CD14-positive monocyte (primary cell): ENCODE measurements at regions not wholly inside any gene's neighbourhood (a gene's known extent, or its start where the extent isn't known, plus 50 kb on each side); places are given as distances from the start of the nearest gene placed in this dataset.

Source experiments
- DNase-seq, 3 donors: peaks; one replicate each; pipeline ENCODE4 v3.0.0-alpha.2; 2011 to 2022
- H2AFZ ChIP-seq: 2 replicates; pipeline ENCODE4 v1.6.0; 2012; ENCODE audit warnings: mild to moderate bottlenecking, low read depth, low read length, inconsistent platforms; ENCODE audit not compliant: insufficient read depth, poor library complexity, severe bottlenecking
- H3K27ac ChIP-seq, 2 donors: 1 replicate in 1 of 2; 2 replicates in 1 of 2; pipeline ENCODE4 v1.5.1; 2012 to 2013; ENCODE audit warnings: low read length in 2 of 2, control low read depth in 1 of 2, inconsistent platforms in 1 of 2, low read depth in 1 of 2, mild to moderate bottlenecking in 1 of 2
- H3K27me3 ChIP-seq, 2 donors: one replicate each; pipeline versions ENCODE4 v1.6.0 to v1.6.1; 2011 to 2013; ENCODE audit warnings: low read length in 2 of 2; ENCODE audit not compliant: control insufficient read depth in 2 of 2, insufficient read depth in 2 of 2
- H3K36me3 ChIP-seq, 2 donors: replicated peaks in 1 of 2; 1 replicate in 1 of 2; 2 replicates in 1 of 2; pipeline versions ENCODE4 v1.5.1 to v1.6.1; 2012 to 2013; ENCODE audit warnings: low read length in 2 of 2, control low read depth in 1 of 2, inconsistent platforms in 1 of 2, mild to moderate bottlenecking in 1 of 2; ENCODE audit not compliant: insufficient read depth in 2 of 2, control insufficient read depth in 1 of 2
- H3K4me1 ChIP-seq, 2 donors: 1 replicate in 1 of 2; 2 replicates in 1 of 2; pipeline versions ENCODE4 v1.5.1 to v1.6.1; 2012 to 2013; ENCODE audit warnings: low read length in 2 of 2, control low read depth in 1 of 2, inconsistent platforms in 1 of 2, mild to moderate bottlenecking in 1 of 2, moderate library complexity in 1 of 2; ENCODE audit not compliant: insufficient read depth in 2 of 2, control insufficient read depth in 1 of 2
- H3K4me2 ChIP-seq: replicated peaks from 2 replicates; pipeline ENCODE3; 2012; ENCODE audit warnings: low read length, moderate library complexity, mild to moderate bottlenecking; ENCODE audit not compliant: poor library complexity, severe bottlenecking; ENCODE audit errors: extremely low read depth
- H3K4me3 ChIP-seq, 3 experiments: fragments of 200-600 bp in 1 of 3; sonication (generic) in 1 of 3; replicated peaks in 1 of 3; 1 replicate in 2 of 3; 2 replicates in 1 of 3; pipeline ENCODE4 v1.5.1; 2011 to 2013; ENCODE audit warnings: low read length in 3 of 3, mild to moderate bottlenecking in 3 of 3, control low read depth in 2 of 3, low read depth in 2 of 3, inconsistent platforms in 1 of 3, moderate library complexity in 1 of 3
- H3K79me2 ChIP-seq: 2 replicates; pipeline ENCODE4 v1.6.0; 2012; ENCODE audit warnings: mild to moderate bottlenecking, control low read depth, inconsistent platforms, low read length, moderate library complexity; ENCODE audit not compliant: insufficient read depth
- H3K9ac ChIP-seq: 2 replicates; pipeline ENCODE4 v1.6.0; 2017; ENCODE audit warnings: low read length, mild to moderate bottlenecking; ENCODE audit not compliant: insufficient read depth, poor library complexity, severe bottlenecking
- H3K9me3 ChIP-seq, 2 donors: replicated peaks in 1 of 2; 1 replicate in 1 of 2; 2 replicates in 1 of 2; pipeline versions ENCODE4 v1.5.1 to v1.6.1; 2012 to 2013; ENCODE audit warnings: low read length in 2 of 2, control low read depth in 1 of 2; ENCODE audit not compliant: control insufficient read depth in 1 of 2, insufficient read depth in 1 of 2
- H4K20me1 ChIP-seq: 2 replicates; pipeline ENCODE4 v1.6.0; 2012; ENCODE audit warnings: mild to moderate bottlenecking, low read length, control low read depth, moderate library complexity; ENCODE audit not compliant: insufficient read depth
- H3K27ac Mint-ChIP-seq, 7 donors: one replicate each; pipeline ENCODE4 v1.8.0; 2020; ENCODE audit warnings: mild to moderate bottlenecking in 7 of 7, mixed read lengths in 7 of 7, moderate library complexity in 6 of 7, inconsistent platforms in 2 of 7
- H3K27me3 Mint-ChIP-seq, 3 donors: one replicate each; pipeline ENCODE4 v1.8.0; 2021 to 2022; ENCODE audit warnings: low read depth in 3 of 3, mild to moderate bottlenecking in 3 of 3, mixed read lengths in 3 of 3, moderate library complexity in 3 of 3, inconsistent platforms in 1 of 3
- H3K36me3 Mint-ChIP-seq, 2 donors: one replicate each; pipeline ENCODE4 v1.8.0; 2020; ENCODE audit warnings: mixed read lengths in 2 of 2, inconsistent platforms in 1 of 2, mild to moderate bottlenecking in 1 of 2
- H3K4me1 Mint-ChIP-seq: one replicate; pipeline ENCODE4 v1.8.0; 2020; ENCODE audit warnings: mild to moderate bottlenecking, mixed read lengths
- H3K4me3 Mint-ChIP-seq, 2 donors: one replicate each; pipeline ENCODE4 v1.8.0; 2020; ENCODE audit warnings: mild to moderate bottlenecking in 2 of 2, mixed read lengths in 2 of 2, moderate library complexity in 1 of 2
- H3K9me3 Mint-ChIP-seq, 7 donors: one replicate each; pipeline ENCODE4 v1.8.0; 2020 to 2022; ENCODE audit warnings: mixed read lengths in 7 of 7, mild to moderate bottlenecking in 6 of 7, moderate library complexity in 6 of 7, inconsistent platforms in 2 of 7
- WGBS: methylation state at CpG from one replicate; pipeline ENCODE4 v1.1.5; 2013; ENCODE audit warnings: missing lambda C conversion rate; ENCODE audit not compliant: insufficient coverage; 5-methylcytosine and 5-hydroxymethylcytosine counted together
- intact Hi-C, 2 donors: fragments of 100-400 bp; cut with micrococcal nuclease; formaldehyde crosslinking; loops; one replicate each; pipeline versions ENCODE4 v1.15.0 to v1.15.1; 2023
- TF ChIP-seq, protein P1 (sequence below): fragments of 200-600 bp; IDR thresholded peaks from one replicate; pipeline ENCODE4 v1.8.0; 2022; ENCODE audit warnings: antibody characterized with exemption, mild to moderate bottlenecking

DNA sequence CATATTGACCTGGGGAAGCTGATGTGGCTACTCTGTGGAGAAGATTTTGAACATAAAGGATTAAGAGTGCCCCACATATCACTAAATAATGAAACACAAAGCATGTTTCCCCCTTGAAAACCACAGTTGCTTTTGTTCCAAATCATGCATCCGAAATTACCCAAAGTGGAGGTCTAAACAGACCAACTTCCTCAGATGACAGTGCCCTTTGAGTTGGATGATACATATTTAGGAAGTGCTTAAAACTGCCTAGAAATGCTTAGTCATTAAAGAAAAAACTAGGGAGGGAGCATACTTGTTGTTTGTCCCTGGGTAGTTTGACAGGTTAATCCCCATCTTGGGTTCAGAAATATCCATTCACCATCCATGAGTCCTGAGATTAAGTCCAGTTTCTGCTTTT is 1070.3 kb downstream of the SUCLG1 start:
- H3K27ac ChIP-seq: no peak overlapping the region
- Mint-ChIP-seq H3K4me3 (no peak overlapping the region), H3K4me1 (peaks cover 3% of the 10 kb centered on the region), H3K27ac (no peak overlapping the region), H3K9me3 (peaks cover 0 to 3% (median 1%) of the 10 kb centered on the region in 7 donors), H3K36me3 (no peaks in the 10 kb centered on the region), H3K27me3 (peaks cover 0 to 2% (median 0%) of the 10 kb centered on the region in 3 donors)
- TF ChIP-seq, protein P1, sequence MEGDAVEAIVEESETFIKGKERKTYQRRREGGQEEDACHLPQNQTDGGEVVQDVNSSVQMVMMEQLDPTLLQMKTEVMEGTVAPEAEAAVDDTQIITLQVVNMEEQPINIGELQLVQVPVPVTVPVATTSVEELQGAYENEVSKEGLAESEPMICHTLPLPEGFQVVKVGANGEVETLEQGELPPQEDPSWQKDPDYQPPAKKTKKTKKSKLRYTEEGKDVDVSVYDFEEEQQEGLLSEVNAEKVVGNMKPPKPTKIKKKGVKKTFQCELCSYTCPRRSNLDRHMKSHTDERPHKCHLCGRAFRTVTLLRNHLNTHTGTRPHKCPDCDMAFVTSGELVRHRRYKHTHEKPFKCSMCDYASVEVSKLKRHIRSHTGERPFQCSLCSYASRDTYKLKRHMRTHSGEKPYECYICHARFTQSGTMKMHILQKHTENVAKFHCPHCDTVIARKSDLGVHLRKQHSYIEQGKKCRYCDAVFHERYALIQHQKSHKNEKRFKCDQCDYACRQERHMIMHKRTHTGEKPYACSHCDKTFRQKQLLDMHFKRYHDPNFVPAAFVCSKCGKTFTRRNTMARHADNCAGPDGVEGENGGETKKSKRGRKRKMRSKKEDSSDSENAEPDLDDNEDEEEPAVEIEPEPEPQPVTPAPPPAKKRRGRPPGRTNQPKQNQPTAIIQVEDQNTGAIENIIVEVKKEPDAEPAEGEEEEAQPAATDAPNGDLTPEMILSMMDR: no peak
- no peaks in the 10 kb centered on the region for H4K20me1 ChIP-seq
- no peak overlapping the region for H2AFZ ChIP-seq
- H3K9ac ChIP-seq: no peak overlapping the region
- DNase-seq: no peak
- intact Hi-C loops: no loop called here
- H3K4me2 ChIP-seq: no peak overlapping the region
- no peaks in the 10 kb centered on the region for H3K9me3 ChIP-seq
- H3K27me3 ChIP-seq: no peaks in the 10 kb centered on the region
- H3K79me2 ChIP-seq: no peaks in the 10 kb centered on the region
- H3K36me3 ChIP-seq: no peaks in the 10 kb centered on the region
- WGBS: no CpG with 5 or more reads among the region's 1 CpG
- no peak overlapping the region for H3K4me3 ChIP-seq
- no peaks in the 10 kb centered on the region for H3K4me1 ChIP-seq

DNA sequence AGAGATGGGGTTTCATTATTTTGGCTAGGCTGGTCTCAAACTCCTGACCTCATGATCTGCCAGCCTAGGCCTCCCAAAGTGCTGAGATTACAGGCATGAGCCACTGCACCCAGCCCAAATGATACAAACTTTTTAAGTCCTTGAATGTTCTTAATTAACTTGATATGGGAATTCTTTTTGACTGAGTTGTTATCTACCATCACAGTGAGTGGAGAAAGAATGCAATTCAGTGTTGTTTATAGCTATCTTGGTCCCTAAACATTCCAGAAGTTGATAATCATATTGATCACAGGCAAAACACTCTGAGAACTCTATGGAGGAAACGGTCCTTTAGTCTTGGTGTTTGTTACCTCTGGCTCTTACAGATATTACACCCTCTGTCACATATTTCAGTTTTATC is 1072.5 kb downstream of the SUCLG1 start:
- no peak overlapping the region for H3K9ac ChIP-seq
- H3K27me3 ChIP-seq: no peaks in the 10 kb centered on the region
- TF ChIP-seq, protein P1: no peak
- peaks cover 3% of the 10 kb centered on the region for H3K4me1 Mint-ChIP-seq
- H3K4me1 ChIP-seq: no peaks in the 10 kb centered on the region
- H3K27me3 Mint-ChIP-seq: peaks cover 0 to 2% (median 0%) of the 10 kb centered on the region in 3 donors
- H3K9me3 Mint-ChIP-seq: peaks cover 0 to 6% (median 2%) of the 10 kb centered on the region in 7 donors
- H3K4me2 ChIP-seq: no peak overlapping the region
- no peaks in the 10 kb centered on the region for H4K20me1 ChIP-seq
- H2AFZ ChIP-seq: no peak overlapping the region
- peaks cover 0 to 2% of the 10 kb centered on the region in 2 donors for H3K9me3 ChIP-seq
- no peak overlapping the region for H3K4me3 Mint-ChIP-seq
- H3K79me2 ChIP-seq: no peaks in the 10 kb centered on the region
- H3K36me3 ChIP-seq: no peaks in the 10 kb centered on the region
- H3K36me3 Mint-ChIP-seq: no peaks in the 10 kb centered on the region
- DNase-seq: no peak
- no CpG with 5 or more reads among the region's 1 CpG for WGBS
- H3K27ac Mint-ChIP-seq: no peak overlapping the region
- H3K27ac ChIP-seq: no peak overlapping the region
- H3K4me3 ChIP-seq: no peak overlapping the region
- intact Hi-C loops: no loop called here
